Body of pancreas (tissue), 4 donors: ENCODE measurements at regions not wholly inside any gene's neighbourhood (a gene's known extent, or its start where the extent isn't known, plus 50 kb on each side); places are given as distances from the start of the nearest gene placed in this dataset.

Source experiments
- ATAC-seq: fragments of 150-250 bp; one replicate; pipeline ENCODE4 v1.9.1; 2016
- DNase-seq, 4 donors: peaks; one replicate each; pipeline ENCODE4 v3.0.0-alpha.2; 2019
- H3K27ac ChIP-seq, 4 donors: fragments of 200-600 bp; sonication (generic); 1 replicate in 3 of 4; 2 replicates in 1 of 4; pipeline versions ENCODE4 v1.5.1 to v1.6.1; 2016 to 2019; ENCODE audit warnings: mild to moderate bottlenecking in 1 of 4, mixed read lengths in 1 of 4, moderate library complexity in 1 of 4
- H3K27me3 ChIP-seq, 2 donors: fragments of 200-600 bp; sonication (generic); one replicate each; pipeline ENCODE4 v1.6.0; 2016; ENCODE audit warnings: mild to moderate bottlenecking in 1 of 2
- H3K36me3 ChIP-seq, 2 donors: fragments of 200-600 bp; sonication (generic); replicated peaks in 1 of 2; 2 replicates each; pipeline ENCODE4 v1.5.1; 2016; ENCODE audit warnings: low read depth in 2 of 2; ENCODE audit not compliant: insufficient read depth in 1 of 2
- H3K4me1 ChIP-seq: fragments of 200-600 bp; sonication (generic); one replicate; pipeline ENCODE4 v1.6.0; 2016
- H3K4me3 ChIP-seq, 2 donors: fragments of 200-600 bp; sonication (generic); 1 replicate in 1 of 2; 2 replicates in 1 of 2; pipeline ENCODE4 v1.5.1; 2016 to 2019
- H3K9me3 ChIP-seq, 3 donors: fragments of 200-600 bp; sonication (generic); 1 replicate in 2 of 3; 2 replicates in 1 of 3; pipeline ENCODE4 v1.5.1; 2016
- CTCF ChIP-seq, 7 experiments: fragments of 450-650 bp in 4 of 7; fragments of 200-600 bp in 3 of 7; sonication (generic) in 3 of 7; IDR thresholded peaks; one replicate each; pipeline ENCODE4 v1.5.1; 2016 to 2019; ENCODE audit warnings: antibody characterized with exemption in 7 of 7
- POLR2A ChIP-seq, 3 donors: fragments of 450-650 bp; IDR thresholded peaks; one replicate each; pipeline ENCODE4 v1.6.1; 2016; ENCODE audit warnings: antibody characterized with exemption in 3 of 3, mild to moderate bottlenecking in 2 of 3
- WGBS, 2 donors: methylation state at CpG; one replicate each; pipeline ENCODE4 v1.1.5; 2017; 5-methylcytosine and 5-hydroxymethylcytosine counted together
- intact Hi-C: fragments of 100-400 bp; cut with DNase I; formaldehyde crosslinking; loops from one replicate; pipeline ENCODE4 v1.15.1; 2023

DNA sequence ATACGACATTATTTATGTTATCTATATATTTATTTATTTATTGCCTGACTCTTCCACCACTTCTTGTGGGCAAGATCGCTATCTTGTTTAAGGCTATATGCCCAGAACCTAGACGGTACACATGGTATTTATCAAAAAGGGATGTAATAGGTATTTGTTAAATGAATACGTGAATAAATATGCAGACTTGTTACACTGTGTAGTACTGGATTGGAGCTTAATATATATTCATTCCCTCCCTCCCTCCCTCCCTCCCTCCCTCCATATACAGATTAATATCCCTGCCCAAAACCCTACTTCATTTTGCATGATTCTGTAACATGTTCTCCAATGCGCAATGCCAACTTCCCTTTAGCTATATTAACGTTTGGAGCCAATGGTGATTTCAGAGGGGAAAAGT lies 1273.7 kb upstream of the AUTS2 start:
- WGBS, 2 donors, result 77 to 81% methylated on average over 6 of the region's 6 CpGs
- H3K27me3 ChIP-seq, result no peaks in the 10 kb centered on the region
- H3K9me3 ChIP-seq, result no peaks in the 10 kb centered on the region
- no peak for TF ChIP-seq POLR2A (IDR thresholded peaks at IDR 0.05)
- no peak for TF ChIP-seq CTCF (IDR thresholded peaks at IDR 0.05)
- ATAC-seq, result no peak
- no peak overlapping the region for H3K4me3 ChIP-seq
- H3K27ac ChIP-seq, result no peak overlapping the region
- intact Hi-C loops, result no loop called here
- peaks cover 4% of the 10 kb centered on the region for H3K4me1 ChIP-seq
- no peak for DNase-seq
- no peaks in the 10 kb centered on the region for H3K36me3 ChIP-seq

GRCh38 chr7:68334216-68334615 lies 1264.1 kb upstream of the AUTS2 start:
- no peaks in the 10 kb centered on the region for H3K4me1 ChIP-seq
- H3K9me3 ChIP-seq, result peaks cover 0 to 6% (median 0%) of the 10 kb centered on the region in 3 donors
- TF ChIP-seq POLR2A (IDR thresholded peaks at IDR 0.05) (no peak), CTCF (IDR thresholded peaks at IDR 0.05) (no peak)
- H3K36me3 ChIP-seq, result no peaks in the 10 kb centered on the region
- ATAC-seq, result no peak
- H3K4me3 ChIP-seq, result no peak overlapping the region
- WGBS, 2 donors, result 80 to 82% methylated on average over 3 of the region's 3 CpGs
- intact Hi-C loops, result no loop called here
- DNase-seq, result no peak
- H3K27me3 ChIP-seq, result no peaks in the 10 kb centered on the region
- H3K27ac ChIP-seq, result no peak overlapping the region

DNA sequence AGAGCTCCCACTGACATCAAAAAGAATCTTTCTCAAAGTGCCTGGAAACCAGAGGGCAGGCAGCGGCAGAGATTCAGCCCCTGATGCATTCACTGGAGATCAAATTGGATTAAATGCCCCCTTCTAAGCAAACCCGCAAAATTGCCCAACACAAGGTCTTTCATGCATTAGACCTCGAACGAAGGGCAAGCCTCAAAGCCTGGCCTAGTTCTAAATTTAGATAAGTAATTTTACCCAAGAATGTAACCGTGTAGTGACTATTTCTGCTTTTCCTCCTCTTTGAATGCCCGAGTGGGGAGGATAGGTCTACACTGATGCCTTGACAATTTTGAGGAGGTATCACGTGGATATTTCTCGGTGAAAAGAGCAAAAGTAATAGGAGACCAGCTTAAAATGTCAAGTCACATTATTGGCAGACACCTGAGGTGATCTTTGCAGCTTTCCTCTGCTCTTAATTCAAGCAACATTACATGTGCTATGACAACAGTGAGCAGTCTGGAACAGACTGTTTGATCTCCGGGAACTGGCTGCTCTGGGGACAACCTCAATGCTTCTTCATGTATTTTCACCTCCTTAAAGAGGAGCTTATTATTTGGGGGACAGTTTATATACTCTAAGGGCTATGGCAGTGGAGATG lies 1263.5 kb upstream of the AUTS2 start:
- WGBS, 2 donors, result 64 to 69% methylated on average over 9 of the region's 9 CpGs
- Histone ChIP-seq H3K27ac (no peak overlapping the region), H3K9me3 (peaks cover 0 to 6% (median 0%) of the 10 kb centered on the region in 3 donors), H3K27me3 (no peaks in the 10 kb centered on the region), H3K4me1 (no peaks in the 10 kb centered on the region), H3K4me3 (no peak overlapping the region), H3K36me3 (no peaks in the 10 kb centered on the region)
- ATAC-seq, result no peak
- intact Hi-C loops, result no loop called here
- TF ChIP-seq CTCF (IDR thresholded peaks at IDR 0.05) (no peak), POLR2A (IDR thresholded peaks at IDR 0.05) (no peak)
- DNase-seq, result no peak

DNA sequence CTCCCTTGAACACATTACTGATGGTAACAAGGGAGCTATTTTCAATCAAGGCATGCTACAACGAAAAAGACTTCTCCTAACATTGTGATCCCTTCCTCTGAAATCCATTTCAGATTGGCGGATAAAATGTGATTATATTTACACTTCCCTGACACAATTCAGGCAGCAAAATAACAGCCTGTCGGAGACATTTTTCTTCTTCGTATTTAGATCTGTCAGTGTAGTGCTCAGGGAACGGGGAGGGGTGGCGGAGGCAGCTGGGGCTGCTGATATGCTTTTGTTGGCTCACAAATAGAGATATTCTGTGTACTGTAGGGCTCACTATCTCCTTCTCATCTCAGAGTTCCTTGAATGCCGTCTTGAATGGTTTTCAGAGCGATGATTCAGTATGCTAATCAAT lies 1261.7 kb upstream of the AUTS2 start:
- intact Hi-C loops, result no loop called here

More for the DNA sequence above, 1261.7 kb upstream of the AUTS2 start:
- H3K4me3 ChIP-seq, result no peak overlapping the region
- ATAC-seq (no peak), DNase-seq (no peak)
- TF ChIP-seq CTCF (IDR thresholded peaks at IDR 0.05), result no peak
- TF ChIP-seq POLR2A (IDR thresholded peaks at IDR 0.05), result no peak
- WGBS, 2 donors, result 22 to 45% methylated on average over 8 of the region's 8 CpGs
- no peaks in the 10 kb centered on the region for H3K36me3 ChIP-seq
- no peaks in the 10 kb centered on the region for H3K4me1 ChIP-seq
- H3K27me3 ChIP-seq, result no peaks in the 10 kb centered on the region
- peaks cover 0 to 5% (median 0%) of the 10 kb centered on the region in 3 donors for H3K9me3 ChIP-seq
- no peak overlapping the region for H3K27ac ChIP-seq
